PFSK-1 (cell line): ENCODE measurements at regions not wholly inside any gene's neighbourhood (a gene's known extent, or its start where the extent isn't known, plus 50 kb on each side); places are given as distances from the start of the nearest gene placed in this dataset.

Experiments
- POLR2AphosphoS5 ChIP-seq: IDR thresholded peaks from 2 replicates; pipeline ENCODE4 v1.6.1; 2012; ENCODE audit warnings: low read depth, mild to moderate bottlenecking, control low read depth, low read length, moderate library complexity
- TF ChIP-seq, protein P1 (sequence below), 2 experiments: IDR thresholded peaks; 2 replicates each; pipeline versions ENCODE4 v1.6.1 to v1.8.0; 2011 to 2012; ENCODE audit warnings: low read depth in 2 of 2, low read length in 2 of 2, control low read depth in 1 of 2, inconsistent platforms in 1 of 2, mild to moderate bottlenecking in 1 of 2, moderate library complexity in 1 of 2; ENCODE audit not compliant: insufficient read depth in 1 of 2

DNA sequence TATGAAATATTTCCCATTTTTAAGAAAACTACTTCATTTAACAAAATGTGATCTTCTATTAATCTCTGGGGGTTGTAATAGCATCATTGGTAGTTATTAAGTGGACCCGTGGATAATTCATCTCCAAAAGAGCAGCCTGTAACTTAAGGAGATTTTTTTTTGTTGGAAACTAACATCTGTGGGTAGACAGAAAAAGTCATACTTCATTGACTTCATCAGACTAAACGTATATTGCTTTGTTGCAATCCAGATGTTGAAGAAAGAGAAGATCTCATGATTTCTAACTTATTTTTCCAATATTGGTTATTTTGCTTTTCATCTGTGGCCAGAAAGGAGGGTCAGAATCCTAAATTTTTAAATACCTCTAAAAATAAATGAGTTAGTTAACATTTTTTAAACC is 296.5 kb upstream of the MIR17HG start:
- no peak for TF ChIP-seq POLR2AphosphoS5
- TF ChIP-seq, protein P1, sequence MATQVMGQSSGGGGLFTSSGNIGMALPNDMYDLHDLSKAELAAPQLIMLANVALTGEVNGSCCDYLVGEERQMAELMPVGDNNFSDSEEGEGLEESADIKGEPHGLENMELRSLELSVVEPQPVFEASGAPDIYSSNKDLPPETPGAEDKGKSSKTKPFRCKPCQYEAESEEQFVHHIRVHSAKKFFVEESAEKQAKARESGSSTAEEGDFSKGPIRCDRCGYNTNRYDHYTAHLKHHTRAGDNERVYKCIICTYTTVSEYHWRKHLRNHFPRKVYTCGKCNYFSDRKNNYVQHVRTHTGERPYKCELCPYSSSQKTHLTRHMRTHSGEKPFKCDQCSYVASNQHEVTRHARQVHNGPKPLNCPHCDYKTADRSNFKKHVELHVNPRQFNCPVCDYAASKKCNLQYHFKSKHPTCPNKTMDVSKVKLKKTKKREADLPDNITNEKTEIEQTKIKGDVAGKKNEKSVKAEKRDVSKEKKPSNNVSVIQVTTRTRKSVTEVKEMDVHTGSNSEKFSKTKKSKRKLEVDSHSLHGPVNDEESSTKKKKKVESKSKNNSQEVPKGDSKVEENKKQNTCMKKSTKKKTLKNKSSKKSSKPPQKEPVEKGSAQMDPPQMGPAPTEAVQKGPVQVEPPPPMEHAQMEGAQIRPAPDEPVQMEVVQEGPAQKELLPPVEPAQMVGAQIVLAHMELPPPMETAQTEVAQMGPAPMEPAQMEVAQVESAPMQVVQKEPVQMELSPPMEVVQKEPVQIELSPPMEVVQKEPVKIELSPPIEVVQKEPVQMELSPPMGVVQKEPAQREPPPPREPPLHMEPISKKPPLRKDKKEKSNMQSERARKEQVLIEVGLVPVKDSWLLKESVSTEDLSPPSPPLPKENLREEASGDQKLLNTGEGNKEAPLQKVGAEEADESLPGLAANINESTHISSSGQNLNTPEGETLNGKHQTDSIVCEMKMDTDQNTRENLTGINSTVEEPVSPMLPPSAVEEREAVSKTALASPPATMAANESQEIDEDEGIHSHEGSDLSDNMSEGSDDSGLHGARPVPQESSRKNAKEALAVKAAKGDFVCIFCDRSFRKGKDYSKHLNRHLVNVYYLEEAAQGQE (IDR thresholded peaks at IDR 0.05; ENCODE audit: insufficient read depth in 1 of 2, low read depth in 2 of 2, low read length in 2 of 2), result no peak
